Neural cell (in vitro differentiated cells): ENCODE measurements at regions not wholly inside any gene's neighbourhood (a gene's known extent, or its start where the extent isn't known, plus 50 kb on each side); places are given as distances from the start of the nearest gene placed in this dataset.

Experiments
- H2AFZ ChIP-seq: fragments of 200-600, 300-800 bp; sonication (generic), shearing (Covaris generic); 2 replicates; pipeline ENCODE4 v1.6.0; 2014; ENCODE audit warnings: low read depth, mild to moderate bottlenecking, antibody characterized with exemption, low read length, moderate library complexity
- H3F3A ChIP-seq: fragments of 200-600 bp; shearing (Covaris generic); 2 replicates; pipeline ENCODE4 v1.6.1; 2016; ENCODE audit warnings: mild to moderate bottlenecking, moderate library complexity, mixed read lengths, antibody characterized with exemption, low read length; ENCODE audit not compliant: insufficient read depth, poor library complexity, severe bottlenecking
- H3K27ac ChIP-seq: fragments of 200-600, 300-800 bp; sonication (generic), shearing (Covaris generic); 2 replicates; pipeline ENCODE4 v1.5.1; 2014; ENCODE audit warnings: mild to moderate bottlenecking, low read length, moderate library complexity
- H3K27me3 ChIP-seq: fragments of 300-800, 200-600 bp; sonication (generic), shearing (Covaris generic); 2 replicates; pipeline ENCODE4 v1.6.0; 2014; ENCODE audit warnings: mild to moderate bottlenecking, low read depth, low read length, moderate library complexity; ENCODE audit not compliant: insufficient read depth
- H3K36me3 ChIP-seq: fragments of 300-800, 200-600 bp; sonication (generic), shearing (Covaris generic); 2 replicates; pipeline ENCODE4 v1.5.1; 2014; ENCODE audit warnings: mild to moderate bottlenecking, antibody characterized with exemption, low read length, moderate library complexity; ENCODE audit not compliant: insufficient read depth
- H3K4me2 ChIP-seq: fragments of 300-800, 200-600 bp; sonication (generic), shearing (Covaris generic); 2 replicates; pipeline ENCODE4 v1.6.0; 2014; ENCODE audit warnings: mild to moderate bottlenecking, low read length
- H3K4me3 ChIP-seq: fragments of 300-800, 200-600 bp; sonication (generic), shearing (Covaris generic); 2 replicates; pipeline ENCODE4 v1.5.1; 2014; ENCODE audit warnings: mild to moderate bottlenecking, low read length, moderate library complexity
- H3K79me2 ChIP-seq: fragments of 200-600 bp; shearing (Covaris generic); replicated peaks from 2 replicates; pipeline ENCODE4 v1.6.0; 2014; ENCODE audit warnings: mild to moderate bottlenecking, low read length, moderate library complexity; ENCODE audit not compliant: insufficient read depth
- H3K9ac ChIP-seq: fragments of 300-800, 200-600 bp; sonication (generic), shearing (Covaris generic); 2 replicates; pipeline ENCODE4 v1.6.1; 2016; ENCODE audit warnings: mild to moderate bottlenecking, low read length, mixed read lengths
- H3K9me2 ChIP-seq: fragments of 200-600 bp; shearing (Covaris generic); 2 replicates; pipeline ENCODE4 v1.6.1; 2016; ENCODE audit warnings: mild to moderate bottlenecking, low read length, mixed read lengths; ENCODE audit not compliant: insufficient read depth
- H3K9me3 ChIP-seq: fragments of 200-600, 300-800 bp; sonication (generic), shearing (Covaris generic); 2 replicates; pipeline ENCODE4 v1.6.1; 2016; ENCODE audit warnings: mild to moderate bottlenecking, mixed run types, low read length, moderate library complexity, mixed read lengths
- H4K20me1 ChIP-seq: fragments of 200-600 bp; shearing (Covaris generic); 2 replicates; pipeline ENCODE4 v1.6.1; 2016; ENCODE audit warnings: mild to moderate bottlenecking, mixed run types; ENCODE audit not compliant: insufficient read depth
- EP300 ChIP-seq: fragments of 450-650 bp; conservative IDR thresholded peaks from 2 replicates; pipeline ENCODE4 v1.6.1; 2014; ENCODE audit warnings: antibody characterized with exemption, mild to moderate bottlenecking, moderate library complexity; ENCODE audit not compliant: poor library complexity, severe bottlenecking
- EZH2 ChIP-seq: fragments of 200-600, 300-800 bp; shearing (Covaris generic), sonication (generic); IDR thresholded peaks from 2 replicates; pipeline ENCODE4 v1.6.1; 2014; ENCODE audit warnings: antibody characterized with exemption, low read length, borderline replicate concordance, mild to moderate bottlenecking; ENCODE audit not compliant: insufficient read depth, poor library complexity, severe bottlenecking
- MXI1 ChIP-seq: fragments of 450-650 bp; conservative IDR thresholded peaks from 2 replicates; pipeline ENCODE4 v1.6.1; 2014; ENCODE audit warnings: antibody characterized with exemption, mild to moderate bottlenecking; ENCODE audit not compliant: poor library complexity, severe bottlenecking
- POLR2AphosphoS5 ChIP-seq: IDR thresholded peaks from 2 replicates; pipeline ENCODE4 v1.6.1; 2012
- RAD21 ChIP-seq: fragments of 450-650 bp; conservative IDR thresholded peaks from 2 replicates; pipeline ENCODE4 v1.6.1; 2014; ENCODE audit warnings: antibody characterized with exemption, mild to moderate bottlenecking, moderate library complexity
- SMC3 ChIP-seq: fragments of 450-650 bp; conservative IDR thresholded peaks from 2 replicates; pipeline ENCODE4 v1.6.1; 2014; ENCODE audit warnings: antibody characterized with exemption, mild to moderate bottlenecking, moderate library complexity; ENCODE audit not compliant: poor library complexity
- TAF1 ChIP-seq: IDR thresholded peaks from 2 replicates; pipeline ENCODE4 v1.6.1; 2012; ENCODE audit warnings: low read depth
- TF ChIP-seq, protein P1 (sequence below): IDR thresholded peaks from 2 replicates; pipeline ENCODE4 v1.6.1; 2012; ENCODE audit warnings: borderline replicate concordance
- TF ChIP-seq, protein P2 (sequence below): fragments of 450-650 bp; IDR thresholded peaks from 2 replicates; pipeline ENCODE4 v1.5.1; 2014; ENCODE audit warnings: antibody characterized with exemption, mild to moderate bottlenecking, moderate library complexity; ENCODE audit not compliant: poor library complexity, severe bottlenecking

DNA sequence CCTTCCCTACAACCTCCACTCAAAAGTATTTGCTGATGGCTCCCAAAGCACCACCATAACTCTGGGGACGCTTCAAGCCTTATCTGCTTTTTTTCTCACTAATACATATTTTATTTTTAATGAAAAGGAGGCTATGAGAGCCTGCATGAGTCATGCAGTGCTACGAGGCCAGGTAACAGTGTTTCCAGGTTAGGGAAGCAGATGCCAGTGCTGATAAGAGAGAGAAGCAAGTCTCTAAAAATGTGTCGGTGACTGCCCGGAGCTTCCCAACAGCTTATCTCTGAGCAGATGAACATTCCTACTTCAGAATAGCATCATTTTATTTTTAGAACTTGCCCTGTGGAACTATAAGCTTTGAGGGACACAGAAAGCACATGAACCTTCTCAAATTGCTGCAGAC, 931.5 kb downstream of the CCSER2 start:
- no peaks in the 10 kb centered on the region for H3K9me2 ChIP-seq
- H3K36me3 ChIP-seq: no peaks in the 10 kb centered on the region
- H3K27ac ChIP-seq: no peak overlapping the region
- H3K27me3 ChIP-seq: no peaks in the 10 kb centered on the region
- H3K9ac ChIP-seq: no peak overlapping the region
- H3K79me2 ChIP-seq: no peaks in the 10 kb centered on the region
- TF ChIP-seq TAF1 (no peak), EP300 (no peak), RAD21 (no peak), EZH2 (no peak), MXI1 (no peak), POLR2AphosphoS5 (no peak), SMC3 (no peak)
- TF ChIP-seq, protein P1, sequence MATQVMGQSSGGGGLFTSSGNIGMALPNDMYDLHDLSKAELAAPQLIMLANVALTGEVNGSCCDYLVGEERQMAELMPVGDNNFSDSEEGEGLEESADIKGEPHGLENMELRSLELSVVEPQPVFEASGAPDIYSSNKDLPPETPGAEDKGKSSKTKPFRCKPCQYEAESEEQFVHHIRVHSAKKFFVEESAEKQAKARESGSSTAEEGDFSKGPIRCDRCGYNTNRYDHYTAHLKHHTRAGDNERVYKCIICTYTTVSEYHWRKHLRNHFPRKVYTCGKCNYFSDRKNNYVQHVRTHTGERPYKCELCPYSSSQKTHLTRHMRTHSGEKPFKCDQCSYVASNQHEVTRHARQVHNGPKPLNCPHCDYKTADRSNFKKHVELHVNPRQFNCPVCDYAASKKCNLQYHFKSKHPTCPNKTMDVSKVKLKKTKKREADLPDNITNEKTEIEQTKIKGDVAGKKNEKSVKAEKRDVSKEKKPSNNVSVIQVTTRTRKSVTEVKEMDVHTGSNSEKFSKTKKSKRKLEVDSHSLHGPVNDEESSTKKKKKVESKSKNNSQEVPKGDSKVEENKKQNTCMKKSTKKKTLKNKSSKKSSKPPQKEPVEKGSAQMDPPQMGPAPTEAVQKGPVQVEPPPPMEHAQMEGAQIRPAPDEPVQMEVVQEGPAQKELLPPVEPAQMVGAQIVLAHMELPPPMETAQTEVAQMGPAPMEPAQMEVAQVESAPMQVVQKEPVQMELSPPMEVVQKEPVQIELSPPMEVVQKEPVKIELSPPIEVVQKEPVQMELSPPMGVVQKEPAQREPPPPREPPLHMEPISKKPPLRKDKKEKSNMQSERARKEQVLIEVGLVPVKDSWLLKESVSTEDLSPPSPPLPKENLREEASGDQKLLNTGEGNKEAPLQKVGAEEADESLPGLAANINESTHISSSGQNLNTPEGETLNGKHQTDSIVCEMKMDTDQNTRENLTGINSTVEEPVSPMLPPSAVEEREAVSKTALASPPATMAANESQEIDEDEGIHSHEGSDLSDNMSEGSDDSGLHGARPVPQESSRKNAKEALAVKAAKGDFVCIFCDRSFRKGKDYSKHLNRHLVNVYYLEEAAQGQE: no peak
- TF ChIP-seq, protein P2, sequence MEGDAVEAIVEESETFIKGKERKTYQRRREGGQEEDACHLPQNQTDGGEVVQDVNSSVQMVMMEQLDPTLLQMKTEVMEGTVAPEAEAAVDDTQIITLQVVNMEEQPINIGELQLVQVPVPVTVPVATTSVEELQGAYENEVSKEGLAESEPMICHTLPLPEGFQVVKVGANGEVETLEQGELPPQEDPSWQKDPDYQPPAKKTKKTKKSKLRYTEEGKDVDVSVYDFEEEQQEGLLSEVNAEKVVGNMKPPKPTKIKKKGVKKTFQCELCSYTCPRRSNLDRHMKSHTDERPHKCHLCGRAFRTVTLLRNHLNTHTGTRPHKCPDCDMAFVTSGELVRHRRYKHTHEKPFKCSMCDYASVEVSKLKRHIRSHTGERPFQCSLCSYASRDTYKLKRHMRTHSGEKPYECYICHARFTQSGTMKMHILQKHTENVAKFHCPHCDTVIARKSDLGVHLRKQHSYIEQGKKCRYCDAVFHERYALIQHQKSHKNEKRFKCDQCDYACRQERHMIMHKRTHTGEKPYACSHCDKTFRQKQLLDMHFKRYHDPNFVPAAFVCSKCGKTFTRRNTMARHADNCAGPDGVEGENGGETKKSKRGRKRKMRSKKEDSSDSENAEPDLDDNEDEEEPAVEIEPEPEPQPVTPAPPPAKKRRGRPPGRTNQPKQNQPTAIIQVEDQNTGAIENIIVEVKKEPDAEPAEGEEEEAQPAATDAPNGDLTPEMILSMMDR: no peak
- no peak overlapping the region for H3K4me2 ChIP-seq
- no peaks in the 10 kb centered on the region for H3K9me3 ChIP-seq
- H3F3A ChIP-seq: no peaks in the 10 kb centered on the region
- no peak overlapping the region for H3K4me3 ChIP-seq
- no peak overlapping the region for H2AFZ ChIP-seq
- no peaks in the 10 kb centered on the region for H4K20me1 ChIP-seq

DNA sequence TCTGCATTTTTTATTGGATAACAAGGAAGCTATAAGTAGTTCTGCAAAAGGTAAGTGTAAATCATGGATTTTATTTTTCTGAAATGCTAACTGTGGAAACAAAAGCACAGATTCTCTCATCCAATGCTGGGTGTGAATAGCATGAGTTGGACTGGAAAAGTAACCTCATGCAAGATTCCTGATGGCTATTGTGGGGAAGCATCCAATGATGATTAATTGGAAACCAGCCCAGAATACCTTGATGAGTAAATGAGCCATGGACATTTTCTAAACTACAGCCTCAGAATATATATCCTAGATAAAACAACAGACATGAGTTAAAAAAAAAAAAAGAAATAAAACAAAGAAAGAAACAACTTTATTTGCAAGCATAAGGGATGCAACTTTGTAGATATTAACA, 934.6 kb downstream of the CCSER2 start:
- Histone ChIP-seq H3K79me2 (no peaks in the 10 kb centered on the region), H2AFZ (no peak overlapping the region), H3K4me2 (no peak overlapping the region), H4K20me1 (no peaks in the 10 kb centered on the region), H3K4me3 (no peak overlapping the region), H3K36me3 (no peaks in the 10 kb centered on the region), H3K27ac (no peak overlapping the region), H3K9ac (no peak overlapping the region), H3K9me3 (no peaks in the 10 kb centered on the region), H3F3A (no peaks in the 10 kb centered on the region), H3K9me2 (no peaks in the 10 kb centered on the region), H3K27me3 (no peaks in the 10 kb centered on the region)
- TF ChIP-seq POLR2AphosphoS5: no peak
- no peak for TF ChIP-seq EP300
- TF ChIP-seq, protein P1: no peak
- TF ChIP-seq, protein P2: no peak
- no peak for TF ChIP-seq RAD21
- TF ChIP-seq TAF1: no peak
- no peak for TF ChIP-seq EZH2
- no peak for TF ChIP-seq SMC3
- TF ChIP-seq MXI1: no peak
